HepG2 (cell line): ENCODE measurements at regions not wholly inside any gene's neighbourhood (a gene's known extent, or its start where the extent isn't known, plus 50 kb on each side); places are given as distances from the start of the nearest gene placed in this dataset.

ENCODE experiments used
- ATAC-seq: fragments of 200-7000 bp; cut with Tn5 transposase; 3 replicates; pipeline ENCODE4 v1.9.1; 2020; ENCODE audit warnings: mild to moderate bottlenecking, moderate library complexity
- BruUV-seq: library from RNA; stranded (reverse); fragments of 400-500 nt; replicated peaks from 2 replicates; lab custom pipeline; 2021; lab: Mats Ljungman, UMichigan
- CTCF ChIA-PET: fragments of 300-600 bp; formaldehyde crosslinking; extraction: SDS; loops from one replicate; lab custom pipeline; 2021; ENCODE audit warnings: low total read pairs, inconsistent platforms, low intra/inter-chr PET ratio; lab: Yijun Ruan, JAX
- POLR2A ChIA-PET: fragments of 350-600 bp; sonication (Branson Sonifier 250); formaldehyde crosslinking; loops from one replicate; lab custom pipeline; 2020; ENCODE audit warnings: antibody characterized with exemption, inconsistent platforms; lab: Yijun Ruan, JAX
- DNase-seq: peaks from one replicate; pipeline ENCODE4 v3.0.0-alpha.2; 2015; ENCODE audit warnings: low spot score
- FAIRE-seq: peaks from 3 replicates; lab custom pipeline; 2011; peaks lifted over from hg19 to GRCh38; lab: Jason Lieb, UNC
- H2AFZ ChIP-seq: one replicate; pipeline ENCODE4 v1.6.1; 2011; ENCODE audit warnings: low read length, inconsistent platforms
- H3K27ac ChIP-seq: fragments of 300-600 bp; 3 replicates; pipeline ENCODE4 v1.8.0; 2011; ENCODE audit warnings: mixed run types, mild to moderate bottlenecking, mixed read lengths, low read length, inconsistent platforms; ENCODE audit not compliant: insufficient read depth; ENCODE audit errors: extremely low read length
- H3K27me3 ChIP-seq, 2 experiments: fragments of 200-600 bp in 1 of 2; 2 replicates in 1 of 2; 3 replicates in 1 of 2; pipeline versions ENCODE4 v1.6.0 to v1.8.0; 2011; ENCODE audit warnings: low read length in 2 of 2, mild to moderate bottlenecking in 2 of 2, moderate library complexity in 2 of 2, inconsistent platforms in 1 of 2; ENCODE audit not compliant: insufficient read depth in 2 of 2, control insufficient read depth in 1 of 2
- H3K36me3 ChIP-seq, 2 experiments: fragments of 200-600 bp in 1 of 2; replicated peaks in 1 of 2; 2 replicates in 1 of 2; 3 replicates in 1 of 2; pipeline versions ENCODE4 v1.5.1 to v1.8.0; 2011; ENCODE audit warnings: low read length in 2 of 2, inconsistent platforms in 1 of 2; ENCODE audit not compliant: insufficient read depth in 2 of 2, control insufficient read depth in 1 of 2
- H3K4me1 ChIP-seq: 2 replicates; pipeline ENCODE4 v1.5.1; 2012; ENCODE audit warnings: low read length, inconsistent platforms; ENCODE audit not compliant: insufficient read depth
- H3K4me2 ChIP-seq: 2 replicates; pipeline ENCODE4 v1.6.0; 2011; ENCODE audit warnings: low read depth, low read length, inconsistent platforms
- H3K4me3 ChIP-seq, 3 experiments: fragments of 200-600 bp in 1 of 3; sonication (generic), shearing (Covaris generic) in 1 of 3; replicated peaks in 1 of 3; 2 replicates each; pipeline ENCODE4 v1.5.1; 2011 to 2016; ENCODE audit warnings: low read length in 3 of 3, inconsistent platforms in 2 of 3, low read depth in 2 of 3, mild to moderate bottlenecking in 2 of 3, control low read depth in 1 of 3, mixed read lengths in 1 of 3; ENCODE audit not compliant: insufficient read depth in 1 of 3
- H3K79me2 ChIP-seq: one replicate; pipeline ENCODE4 v1.6.1; 2011; ENCODE audit warnings: low read length, inconsistent platforms; ENCODE audit not compliant: insufficient read depth
- H3K9ac ChIP-seq: 2 replicates; pipeline ENCODE4 v1.6.0; 2011; ENCODE audit warnings: mild to moderate bottlenecking, low read depth, low read length, inconsistent platforms; ENCODE audit not compliant: insufficient read depth
- H3K9me3 ChIP-seq: 2 replicates; pipeline ENCODE4 v1.5.1; 2012; ENCODE audit warnings: mild to moderate bottlenecking, low read length
- H4K20me1 ChIP-seq: 2 replicates; pipeline ENCODE4 v1.6.0; 2011; ENCODE audit warnings: inconsistent platforms, mild to moderate bottlenecking, low read length, moderate library complexity; ENCODE audit not compliant: insufficient read depth
- ESRRA ChIP-seq: sonication (generic); formaldehyde crosslinking; IDR thresholded peaks from 2 replicates; pipeline ENCODE4 v1.5.1; 2020; ENCODE audit warnings: mild to moderate bottlenecking, low read depth, missing genetic modification reagents
- EZH2 ChIP-seq: conservative IDR thresholded peaks from 2 replicates; pipeline ENCODE4 v1.6.1; 2012; ENCODE audit warnings: mild to moderate bottlenecking, low read depth, low read length, moderate library complexity
- HNRNPLL ChIP-seq: fragments of 200-400 bp; formaldehyde crosslinking; IDR thresholded peaks from 2 replicates; pipeline ENCODE4 v1.6.1; 2017; ENCODE audit warnings: mild to moderate bottlenecking, low read depth, low read length; ENCODE audit not compliant: poor library complexity, severe bottlenecking
- MYC ChIP-seq: sonication (generic); formaldehyde crosslinking; IDR thresholded peaks from 2 replicates; pipeline ENCODE4 v1.9.0; 2021; ENCODE audit warnings: missing genetic modification reagents, borderline replicate concordance
- ZEB1 ChIP-seq: IDR thresholded peaks from 2 replicates; pipeline ENCODE4 v1.6.1; 2012; ENCODE audit warnings: mild to moderate bottlenecking, low read depth, inconsistent platforms; ENCODE audit not compliant: insufficient replicate concordance
- ZNF30 ChIP-seq: sonication (generic); formaldehyde crosslinking; IDR thresholded peaks from 2 replicates; pipeline ENCODE4 v1.5.0; 2020; ENCODE audit warnings: mild to moderate bottlenecking, missing genetic modification reagents
- ZNF543 ChIP-seq: sonication (generic); formaldehyde crosslinking; IDR thresholded peaks from 2 replicates; pipeline ENCODE4 v1.4.0; 2020; ENCODE audit warnings: mild to moderate bottlenecking, missing genetic modification reagents
- WGBS: methylation state at CpG from one replicate; pipeline ENCODE4 v1.1.6; 2017; ENCODE audit warnings: low lambda C conversion rate; 5-methylcytosine and 5-hydroxymethylcytosine counted together
- in situ Hi-C: cut with HindIII; loops from 2 replicates; pipeline ENCODE4 v1.10.0; 2017; ENCODE audit warnings: low pct_unique_long_range_greater_than_20kb; ENCODE audit not compliant: extremely low pct_ligation_motif_present
- intact Hi-C: fragments of 100-400 bp; cut with micrococcal nuclease; formaldehyde crosslinking; loops from one replicate; pipeline ENCODE4 v1.10.0; 2022; ENCODE audit not compliant: unreplicated experiment
- TF ChIP-seq, protein P1 (sequence below): sonication (generic); formaldehyde crosslinking; IDR thresholded peaks from 2 replicates; pipeline ENCODE4 v1.4.0; 2020; ENCODE audit warnings: missing genetic modification reagents, mild to moderate bottlenecking, borderline replicate concordance

DNA sequence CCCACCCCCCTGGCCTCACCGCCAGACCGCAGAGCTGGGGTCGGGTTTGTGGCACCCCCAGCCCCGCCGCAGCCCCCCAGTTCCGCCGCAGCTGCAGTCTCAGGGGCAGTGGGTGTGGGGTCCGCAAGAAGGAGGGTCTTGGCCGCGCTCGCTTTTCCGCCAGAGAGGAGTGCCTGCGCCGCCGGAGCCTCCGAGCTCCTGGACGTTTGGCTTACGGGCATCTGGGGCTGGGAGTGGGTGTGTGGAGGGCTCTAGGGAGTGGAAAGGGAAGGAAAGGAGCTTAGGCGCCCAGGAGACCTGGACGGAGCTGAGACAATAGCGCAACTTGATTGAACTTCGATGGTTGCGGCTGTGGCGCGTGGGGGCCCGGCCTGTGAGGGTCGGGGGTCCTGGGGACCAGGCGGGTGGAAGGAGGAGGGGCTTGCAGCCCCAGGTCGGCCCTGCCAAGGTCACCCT is 88.8 kb upstream of the IPO9 start:
- Histone ChIP-seq H3K27me3 (peaks cover 5 to 57% of the 10 kb centered on the region in 2 experiments), H3K9me3 (no peaks in the 10 kb centered on the region), H2AFZ (no peak overlapping the region), H4K20me1 (no peaks in the 10 kb centered on the region)
- no TSS peak for BruUV-seq
- peak; percentile 40 for ATAC-seq
- intact Hi-C loops, result no loop called here
- peak; percentile 54 for TF ChIP-seq HNRNPLL
- no peak for TF ChIP-seq ESRRA
- TF ChIP-seq, all 625 proteins: peak for 1
- Histone ChIP-seq H3K36me3 (no peaks in the 10 kb centered on the region), H3K4me2 (peak overlapping the region; percentile 56; the same call in 1 of the 2 replicates), H3K4me1 (no peaks in the 10 kb centered on the region), H3K79me2 (no peaks in the 10 kb centered on the region), H3K27ac (no peak overlapping the region), H3K4me3 (peak overlapping the region in 1 of 3 experiments; percentile 51; a peak in 1 of 6 replicates), H3K9ac (no peak overlapping the region)
- in situ Hi-C loops, result no loop called here
- ChIA-PET CTCF (no interaction called here), POLR2A (no interaction called here)
- DNase-seq, result no peak
- 23% methylated on average over 12 of the region's 29 CpGs for WGBS
- no peak for FAIRE-seq

DNA sequence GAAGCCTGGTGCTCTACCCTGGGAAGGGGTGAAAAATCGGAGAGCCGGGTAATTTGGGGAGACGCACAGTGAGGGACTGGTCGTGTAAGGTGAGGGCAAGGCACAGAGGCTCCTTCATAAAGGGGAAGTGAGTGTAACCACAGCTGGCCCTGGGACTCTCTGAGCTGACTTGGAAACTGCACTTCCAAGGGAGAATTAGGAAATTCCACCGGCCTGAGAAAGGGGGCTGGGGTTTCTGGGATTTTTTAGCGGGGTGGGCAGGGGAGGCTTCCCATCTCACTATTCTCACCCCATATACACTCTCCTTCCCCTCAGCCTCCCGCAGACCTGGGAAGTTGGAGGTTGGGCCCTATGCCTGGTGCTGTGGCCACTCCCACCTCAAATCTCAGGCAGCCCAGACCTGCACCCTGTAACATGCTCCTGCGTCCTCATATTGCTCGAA is 88.3 kb upstream of the IPO9 start:
- in situ Hi-C loops, result no loop called here
- H3K4me3 ChIP-seq, result no peak overlapping the region
- DNase-seq (no peak), ATAC-seq (0 out of 3 replicates have a peak, but pooled peaks have one; percentile 18), FAIRE-seq (no peak)
- no peaks in the 10 kb centered on the region for H3K9me3 ChIP-seq
- peaks cover 5 to 54% of the 10 kb centered on the region in 2 experiments for H3K27me3 ChIP-seq
- WGBS, result 8% methylated on average over 9 of the region's 9 CpGs
- no peaks in the 10 kb centered on the region for H3K79me2 ChIP-seq
- H3K9ac ChIP-seq, result no peak overlapping the region
- no peaks in the 10 kb centered on the region for H3K36me3 ChIP-seq
- BruUV-seq, result no TSS peak
- H3K4me2 ChIP-seq, result no peak overlapping the region
- intact Hi-C loops, result no loop called here
- H4K20me1 ChIP-seq, result no peaks in the 10 kb centered on the region
- POLR2A ChIA-PET, result no interaction called here
- CTCF ChIA-PET, result no interaction called here
- no peak overlapping the region for H3K27ac ChIP-seq
- TF ChIP-seq, protein P1, sequence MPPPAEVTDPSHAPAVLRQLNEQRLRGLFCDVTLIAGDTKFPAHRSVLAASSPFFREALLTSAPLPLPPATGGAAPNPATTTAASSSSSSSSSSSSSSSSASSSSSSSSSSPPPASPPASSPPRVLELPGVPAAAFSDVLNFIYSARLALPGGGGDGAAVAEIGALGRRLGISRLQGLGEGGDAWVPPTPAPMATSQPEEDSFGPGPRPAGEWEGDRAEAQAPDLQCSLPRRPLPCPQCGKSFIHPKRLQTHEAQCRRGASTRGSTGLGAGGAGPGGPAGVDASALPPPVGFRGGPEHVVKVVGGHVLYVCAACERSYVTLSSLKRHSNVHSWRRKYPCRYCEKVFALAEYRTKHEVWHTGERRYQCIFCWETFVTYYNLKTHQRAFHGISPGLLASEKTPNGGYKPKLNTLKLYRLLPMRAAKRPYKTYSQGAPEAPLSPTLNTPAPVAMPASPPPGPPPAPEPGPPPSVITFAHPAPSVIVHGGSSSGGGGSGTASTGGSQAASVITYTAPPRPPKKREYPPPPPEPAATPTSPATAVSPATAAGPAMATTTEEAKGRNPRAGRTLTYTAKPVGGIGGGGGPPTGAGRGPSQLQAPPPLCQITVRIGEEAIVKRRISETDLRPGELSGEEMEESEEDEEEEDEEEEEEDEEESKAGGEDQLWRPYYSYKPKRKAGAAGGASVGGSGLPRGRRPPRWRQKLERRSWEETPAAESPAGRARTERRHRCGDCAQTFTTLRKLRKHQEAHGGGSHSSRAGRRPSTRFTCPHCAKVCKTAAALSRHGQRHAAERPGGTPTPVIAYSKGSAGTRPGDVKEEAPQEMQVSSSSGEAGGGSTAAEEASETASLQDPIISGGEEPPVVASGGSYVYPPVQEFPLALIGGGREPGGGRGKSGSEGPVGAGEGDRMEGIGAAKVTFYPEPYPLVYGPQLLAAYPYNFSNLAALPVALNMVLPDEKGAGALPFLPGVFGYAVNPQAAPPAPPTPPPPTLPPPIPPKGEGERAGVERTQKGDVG (CRISPR knock-in tag), result no peak
- no peak for TF ChIP-seq ZNF30 (CRISPR knock-in tag)
- TF ChIP-seq EZH2, result no peak
- no peak for TF ChIP-seq ZNF543 (CRISPR knock-in tag)
- TF ChIP-seq MYC (CRISPR knock-in tag), result no peak
- TF ChIP-seq ZEB1, result no peak
- no peaks in the 10 kb centered on the region for H3K4me1 ChIP-seq
- no peak overlapping the region for H2AFZ ChIP-seq
